ENCODE measurements at regions not wholly inside any gene's neighbourhood (a gene's known extent, or its start where the extent isn't known, plus 50 kb on each side); places are given as distances from the start of the nearest gene placed in this dataset.

GRCh38 chr5:67731886-67732285 is 483.7 kb upstream of the PIK3R1 start:
- H3K9me3 ChIP-seq (ENCODE audit: severe bottlenecking): no peaks in the 10 kb centered on the region
- no peaks in the 10 kb centered on the region for H3K27me3 ChIP-seq (ENCODE audit: insufficient read depth, poor library complexity, severe bottlenecking)
- DNase-seq (ENCODE audit: low spot score): no peak
- H3K27ac ChIP-seq (ENCODE audit: poor library complexity, severe bottlenecking): no peak overlapping the region
- H3K4me1 ChIP-seq (ENCODE audit: insufficient read depth, poor library complexity, severe bottlenecking): peaks cover 8% of the 10 kb centered on the region
- no peaks in the 10 kb centered on the region for H3K36me3 ChIP-seq (ENCODE audit: low read depth)
- TF ChIP-seq, protein P1, sequence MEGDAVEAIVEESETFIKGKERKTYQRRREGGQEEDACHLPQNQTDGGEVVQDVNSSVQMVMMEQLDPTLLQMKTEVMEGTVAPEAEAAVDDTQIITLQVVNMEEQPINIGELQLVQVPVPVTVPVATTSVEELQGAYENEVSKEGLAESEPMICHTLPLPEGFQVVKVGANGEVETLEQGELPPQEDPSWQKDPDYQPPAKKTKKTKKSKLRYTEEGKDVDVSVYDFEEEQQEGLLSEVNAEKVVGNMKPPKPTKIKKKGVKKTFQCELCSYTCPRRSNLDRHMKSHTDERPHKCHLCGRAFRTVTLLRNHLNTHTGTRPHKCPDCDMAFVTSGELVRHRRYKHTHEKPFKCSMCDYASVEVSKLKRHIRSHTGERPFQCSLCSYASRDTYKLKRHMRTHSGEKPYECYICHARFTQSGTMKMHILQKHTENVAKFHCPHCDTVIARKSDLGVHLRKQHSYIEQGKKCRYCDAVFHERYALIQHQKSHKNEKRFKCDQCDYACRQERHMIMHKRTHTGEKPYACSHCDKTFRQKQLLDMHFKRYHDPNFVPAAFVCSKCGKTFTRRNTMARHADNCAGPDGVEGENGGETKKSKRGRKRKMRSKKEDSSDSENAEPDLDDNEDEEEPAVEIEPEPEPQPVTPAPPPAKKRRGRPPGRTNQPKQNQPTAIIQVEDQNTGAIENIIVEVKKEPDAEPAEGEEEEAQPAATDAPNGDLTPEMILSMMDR (IDR thresholded peaks at IDR 0.05; ENCODE audit: poor library complexity, severe bottlenecking): no peak
- H3K4me3 ChIP-seq (ENCODE audit: severe bottlenecking): no peak overlapping the region
- no peak for ATAC-seq (ENCODE audit: low read depth)

- TF ChIP-seq, protein P1 (IDR thresholded peaks at IDR 0.05; ENCODE audit: poor library complexity, severe bottlenecking): no peak
- DNase-seq (ENCODE audit: low spot score): no peak
- H3K4me3 ChIP-seq (ENCODE audit: severe bottlenecking): no peak overlapping the region
- no peaks in the 10 kb centered on the region for H3K27me3 ChIP-seq (ENCODE audit: insufficient read depth, poor library complexity, severe bottlenecking)
- no peaks in the 10 kb centered on the region for H3K36me3 ChIP-seq (ENCODE audit: low read depth)
- H3K9me3 ChIP-seq (ENCODE audit: severe bottlenecking): no peaks in the 10 kb centered on the region
- peaks cover 8% of the 10 kb centered on the region for H3K4me1 ChIP-seq (ENCODE audit: insufficient read depth, poor library complexity, severe bottlenecking)
- ATAC-seq (ENCODE audit: low read depth): no peak
- H3K27ac ChIP-seq (ENCODE audit: poor library complexity, severe bottlenecking): no peak overlapping the region
Observed at GRCh38 chr5:67730917-67731474, 484.6 kb upstream of the PIK3R1 start.

- Histone ChIP-seq H3K9me3 (ENCODE audit: severe bottlenecking) (no peaks in the 10 kb centered on the region), H3K27ac (ENCODE audit: poor library complexity, severe bottlenecking) (no peak overlapping the region), H3K4me1 (ENCODE audit: insufficient read depth, poor library complexity, severe bottlenecking) (peaks cover 8% of the 10 kb centered on the region), H3K36me3 (ENCODE audit: low read depth) (no peaks in the 10 kb centered on the region), H3K27me3 (ENCODE audit: insufficient read depth, poor library complexity, severe bottlenecking) (no peaks in the 10 kb centered on the region), H3K4me3 (ENCODE audit: severe bottlenecking) (no peak overlapping the region)
- ATAC-seq (ENCODE audit: low read depth): peak; percentile 23; the same call in 1 of the 3 replicates
- TF ChIP-seq, protein P1 (IDR thresholded peaks at IDR 0.05; ENCODE audit: poor library complexity, severe bottlenecking): no peak
- DNase-seq (ENCODE audit: low spot score): no peak
Observed at GRCh38 chr5:67728326-67728890, 487.1 kb upstream of the PIK3R1 start.

DNA sequence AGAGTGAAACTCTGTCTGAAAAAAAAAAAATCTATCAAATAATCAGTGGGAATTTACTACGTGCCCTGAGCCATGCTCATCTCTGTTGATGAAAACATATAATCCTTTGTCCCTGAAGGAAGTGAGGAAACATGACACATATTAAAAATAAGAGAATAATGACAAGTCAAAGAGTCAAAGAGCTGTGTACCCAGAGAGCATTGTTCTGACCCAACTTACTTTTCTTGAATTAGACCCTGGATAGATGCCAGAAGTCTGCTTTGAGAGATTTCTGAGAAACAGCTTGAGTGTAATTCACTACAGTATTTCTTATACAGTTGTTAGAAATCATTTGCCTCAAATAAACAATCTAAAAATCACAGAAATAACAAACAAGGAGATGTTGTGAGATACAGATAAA is 490.0 kb upstream of the PIK3R1 start:
- no peak for DNase-seq (ENCODE audit: low spot score)
- Histone ChIP-seq H3K9me3 (ENCODE audit: severe bottlenecking) (no peaks in the 10 kb centered on the region), H3K36me3 (ENCODE audit: low read depth) (no peaks in the 10 kb centered on the region), H3K4me3 (ENCODE audit: severe bottlenecking) (no peak overlapping the region), H3K27ac (ENCODE audit: poor library complexity, severe bottlenecking) (no peak overlapping the region), H3K4me1 (ENCODE audit: insufficient read depth, poor library complexity, severe bottlenecking) (peaks cover 8% of the 10 kb centered on the region), H3K27me3 (ENCODE audit: insufficient read depth, poor library complexity, severe bottlenecking) (no peaks in the 10 kb centered on the region)
- TF ChIP-seq, protein P1 (IDR thresholded peaks at IDR 0.05; ENCODE audit: poor library complexity, severe bottlenecking): no peak
- no peak for ATAC-seq (ENCODE audit: low read depth)

GRCh38 chr5:67724412-67725135 is 491.0 kb upstream of the PIK3R1 start:
- Histone ChIP-seq H3K27me3 (ENCODE audit: insufficient read depth, poor library complexity, severe bottlenecking) (no peaks in the 10 kb centered on the region), H3K4me3 (ENCODE audit: severe bottlenecking) (no peak overlapping the region), H3K9me3 (ENCODE audit: severe bottlenecking) (no peaks in the 10 kb centered on the region), H3K27ac (ENCODE audit: poor library complexity, severe bottlenecking) (no peak overlapping the region), H3K4me1 (ENCODE audit: insufficient read depth, poor library complexity, severe bottlenecking) (peaks cover 8% of the 10 kb centered on the region), H3K36me3 (ENCODE audit: low read depth) (no peaks in the 10 kb centered on the region)
- TF ChIP-seq, protein P1 (IDR thresholded peaks at IDR 0.05; ENCODE audit: poor library complexity, severe bottlenecking): no peak
- no peak for DNase-seq (ENCODE audit: low spot score)
- ATAC-seq (ENCODE audit: low read depth): no peak

Data from RWPE2 (cell line).